Activated B cell treated with CpG ODN at 0.5 μM for 24 hours (primary cell): ENCODE measurements at regions not wholly inside any gene's neighbourhood (a gene's known extent, or its start where the extent isn't known, plus 50 kb on each side); places are given as distances from the start of the nearest gene placed in this dataset.
"Not testable (repeated sequence)": the region's sequence is repeated elsewhere in the genome, so short reads cannot be mapped to it uniquely, and the experiment has no call there.

Source experiments
- ATAC-seq: fragments of 200-7000 bp; cut with Tn5 transposase; one replicate; pipeline ENCODE4 v1.10.0; 2021; ENCODE audit warnings: low read depth, mild to moderate bottlenecking, moderate library complexity
- CTCF ChIA-PET: fragments of 350-600 bp; sonication (Branson Sonifier 250); formaldehyde crosslinking; loops from one replicate; lab custom pipeline; 2021; ENCODE audit warnings: antibody characterized with exemption; lab: Charles Lee
- POLR2A ChIA-PET: fragments of 350-600 bp; sonication (Branson Sonifier 250); formaldehyde crosslinking; loops from one replicate; lab custom pipeline; 2021; ENCODE audit warnings: antibody characterized with exemption; lab: Charles Lee
- DNase-seq: peaks from one replicate; pipeline ENCODE4 v3.0.0; 2022
- H3K27ac Mint-ChIP-seq: one replicate; pipeline ENCODE4 v1.8.0; 2020; ENCODE audit warnings: mixed read lengths
- H3K27me3 Mint-ChIP-seq: one replicate; pipeline ENCODE4 v1.8.0; 2021; ENCODE audit warnings: mixed read lengths
- H3K36me3 Mint-ChIP-seq: one replicate; pipeline ENCODE4 v1.8.0; 2021; ENCODE audit warnings: low read depth, mixed read lengths
- H3K4me1 Mint-ChIP-seq: one replicate; pipeline ENCODE4 v1.8.0; 2021; ENCODE audit warnings: mixed read lengths
- H3K4me3 Mint-ChIP-seq: one replicate; pipeline ENCODE4 v1.8.0; 2020; ENCODE audit warnings: mild to moderate bottlenecking, mixed read lengths
- H3K9me3 Mint-ChIP-seq: one replicate; pipeline ENCODE4 v1.8.0; 2020; ENCODE audit warnings: mixed read lengths
- CTCF ChIP-seq: fragments of 200-600 bp; IDR thresholded peaks from one replicate; pipeline ENCODE4 v1.8.0; 2022; ENCODE audit warnings: antibody characterized with exemption, mild to moderate bottlenecking
- intact Hi-C: fragments of 100-400 bp; cut with micrococcal nuclease; formaldehyde crosslinking; loops from one replicate; pipeline ENCODE4 v1.15.1; 2024

GRCh38 chr2:104945866-104946265, 92.0 kb downstream of the POU3F3 start:
- ChIA-PET CTCF (no interaction called here), POLR2A (no interaction called here)
- DNase-seq (no peak), ATAC-seq (no peak)
- Mint-ChIP-seq H3K9me3 (no peaks in the 10 kb centered on the region), H3K4me3 (no peak overlapping the region), H3K4me1 (peaks cover 2% of the 10 kb centered on the region), H3K36me3 (no peaks in the 10 kb centered on the region), H3K27ac (no peak overlapping the region), H3K27me3 (peaks cover 12% of the 10 kb centered on the region)
- TF ChIP-seq CTCF = no peak
- intact Hi-C loops = no loop called here

- H3K27ac Mint-ChIP-seq, H3K36me3 Mint-ChIP-seq, intact Hi-C loops, ATAC-seq, H3K4me3 Mint-ChIP-seq, H3K9me3 Mint-ChIP-seq, H3K4me1 Mint-ChIP-seq, DNase-seq, POLR2A ChIA-PET, CTCF ChIA-PET: not testable (repeated sequence)
- H3K27me3 Mint-ChIP-seq = peaks cover 16% of the 10 kb centered on the region
Observed at GRCh38 chr2:104947456-104947855, 90.4 kb upstream of the MRPS9 start.

- no peak for DNase-seq
- Mint-ChIP-seq H3K27ac (no peak overlapping the region), H3K4me1 (peaks cover 2% of the 10 kb centered on the region), H3K36me3 (no peaks in the 10 kb centered on the region), H3K4me3 (no peak overlapping the region), H3K9me3 (peaks cover 5% of the 10 kb centered on the region), H3K27me3 (peaks cover 12% of the 10 kb centered on the region)
- ChIA-PET POLR2A (no interaction called here), CTCF (no interaction called here)
- no peak for TF ChIP-seq CTCF
- no peak for ATAC-seq
- intact Hi-C loops = no loop called here
Observed at GRCh38 chr2:104952976-104953375, 84.9 kb upstream of the MRPS9 start.

- no peaks in the 10 kb centered on the region for H3K27me3 Mint-ChIP-seq
- H3K36me3 Mint-ChIP-seq = no peaks in the 10 kb centered on the region
- ATAC-seq (no peak), DNase-seq (no peak)
- H3K9me3 Mint-ChIP-seq = peaks cover 17% of the 10 kb centered on the region
- ChIA-PET POLR2A (no interaction called here), CTCF (no interaction called here)
- H3K4me3 Mint-ChIP-seq = no peak overlapping the region
- intact Hi-C loops = no loop called here
- H3K4me1 Mint-ChIP-seq = peaks cover 2% of the 10 kb centered on the region
- no peak for TF ChIP-seq CTCF
- H3K27ac Mint-ChIP-seq = no peak overlapping the region
Observed at GRCh38 chr2:104965900-104966299, 72.0 kb upstream of the MRPS9 start.

- intact Hi-C loops = no loop called here
- Mint-ChIP-seq H3K36me3 (no peaks in the 10 kb centered on the region), H3K4me1 (peaks cover 4% of the 10 kb centered on the region), H3K9me3 (peaks cover 8% of the 10 kb centered on the region), H3K27ac (no peak overlapping the region), H3K4me3 (no peak overlapping the region), H3K27me3 (no peaks in the 10 kb centered on the region)
- DNase-seq (no peak), ATAC-seq (no peak)
- TF ChIP-seq CTCF = no peak
- ChIA-PET CTCF (no interaction called here), POLR2A (no interaction called here)
Observed at GRCh38 chr2:104969564-104969963, 68.3 kb upstream of the MRPS9 start.

GRCh38 chr2:104975371-104975770, 62.5 kb upstream of the MRPS9 start:
- ChIA-PET CTCF (interaction anchor here (1.3 to 1.9 kb wide), 5 partner anchors 37 to 139 kb away, joined by 3 to 10 read pairs (median 6); no protein-coding TSS in a partner anchor), POLR2A (interaction anchor here (1.8 kb wide), 1 partner anchor 62 kb away, joined by 12 read pairs; the partner anchor contains the start of gene MRPS9)
- Mint-ChIP-seq H3K27ac (peak overlapping the region; percentile 89), H3K9me3 (no peaks in the 10 kb centered on the region), H3K27me3 (no peaks in the 10 kb centered on the region), H3K36me3 (no peaks in the 10 kb centered on the region), H3K4me1 (peaks cover 37% of the 10 kb centered on the region), H3K4me3 (no peak overlapping the region)
- TF ChIP-seq CTCF = no peak
- no peak for DNase-seq
- peak; percentile 5 for ATAC-seq
- intact Hi-C loops = loop anchor here (5.0 kb wide), 4 partner anchors 123 to 1217 kb away; partner anchors contain the start of genes C2orf49, POU3F3 and UXS1
